ENCODE measurements at regions not wholly inside any gene's neighbourhood (a gene's known extent, or its start where the extent isn't known, plus 50 kb on each side); places are given as distances from the start of the nearest gene placed in this dataset.

- H3K9me3 ChIP-seq (ENCODE audit: control insufficient read depth, low read length): no peaks in the 10 kb centered on the region
- no peaks in the 10 kb centered on the region for H3K4me1 ChIP-seq (ENCODE audit: control insufficient read depth, insufficient read depth, low read length)
- no peak overlapping the region for H3K4me3 ChIP-seq (ENCODE audit: insufficient read depth, low read depth, low read length)
- H3K27me3 ChIP-seq (ENCODE audit: control insufficient read depth, insufficient read depth, low read length, poor library complexity, severe bottlenecking): peaks cover 4% of the 10 kb centered on the region
- no peak overlapping the region for H3K27ac ChIP-seq (ENCODE audit: insufficient read depth, low read depth, low read length, poor library complexity, severe bottlenecking)
- no peaks in the 10 kb centered on the region for H3K36me3 ChIP-seq (ENCODE audit: control insufficient read depth, insufficient read depth, low read length)
Observed at GRCh38 chr5:124796495-124796894, 50.1 kb upstream of the ZNF608 start.

GRCh38 chr5:124797665-124798087 lies 51.2 kb upstream of the ZNF608 start:
- Histone ChIP-seq H3K9me3 (ENCODE audit: control insufficient read depth, low read length) (no peaks in the 10 kb centered on the region), H3K27me3 (ENCODE audit: control insufficient read depth, insufficient read depth, low read length, poor library complexity, severe bottlenecking) (peaks cover 4% of the 10 kb centered on the region), H3K36me3 (ENCODE audit: control insufficient read depth, insufficient read depth, low read length) (no peaks in the 10 kb centered on the region), H3K27ac (ENCODE audit: insufficient read depth, low read depth, low read length, poor library complexity, severe bottlenecking) (no peak overlapping the region), H3K4me1 (ENCODE audit: control insufficient read depth, insufficient read depth, low read length) (no peaks in the 10 kb centered on the region), H3K4me3 (ENCODE audit: insufficient read depth, low read depth, low read length) (no peak overlapping the region)
- WGBS, 2 experiments: 94 to 95% methylated on average over 12 of the region's 12 CpGs

- Histone ChIP-seq H3K27me3 (ENCODE audit: control insufficient read depth, insufficient read depth, low read length, poor library complexity, severe bottlenecking) (peaks cover 4% of the 10 kb centered on the region), H3K36me3 (ENCODE audit: control insufficient read depth, insufficient read depth, low read length) (no peaks in the 10 kb centered on the region), H3K4me1 (ENCODE audit: control insufficient read depth, insufficient read depth, low read length) (no peaks in the 10 kb centered on the region), H3K9me3 (ENCODE audit: control insufficient read depth, low read length) (no peaks in the 10 kb centered on the region), H3K27ac (ENCODE audit: insufficient read depth, low read depth, low read length, poor library complexity, severe bottlenecking) (no peak overlapping the region), H3K4me3 (ENCODE audit: insufficient read depth, low read depth, low read length) (no peak overlapping the region)
- 94 to 98% methylated on average over 3 of the region's 3 CpGs for WGBS, 2 experiments
Observed at GRCh38 chr5:124798890-124799289, 52.5 kb upstream of the ZNF608 start.

- 22 to 31% methylated on average over 2 to 3 of the region's 3 CpGs for WGBS, 2 experiments
- H3K27ac ChIP-seq (ENCODE audit: insufficient read depth, low read depth, low read length, poor library complexity, severe bottlenecking): no peak overlapping the region
- H3K4me3 ChIP-seq (ENCODE audit: insufficient read depth, low read depth, low read length): no peak overlapping the region
- no peaks in the 10 kb centered on the region for H3K27me3 ChIP-seq (ENCODE audit: control insufficient read depth, insufficient read depth, low read length, poor library complexity, severe bottlenecking)
- no peaks in the 10 kb centered on the region for H3K36me3 ChIP-seq (ENCODE audit: control insufficient read depth, insufficient read depth, low read length)
- H3K4me1 ChIP-seq (ENCODE audit: control insufficient read depth, insufficient read depth, low read length): peaks cover 5% of the 10 kb centered on the region
- H3K9me3 ChIP-seq (ENCODE audit: control insufficient read depth, low read length): no peaks in the 10 kb centered on the region
Observed at GRCh38 chr5:124801551-124801950, 55.1 kb upstream of the ZNF608 start.

- H3K27me3 ChIP-seq (ENCODE audit: control insufficient read depth, insufficient read depth, low read length, poor library complexity, severe bottlenecking): no peaks in the 10 kb centered on the region
- H3K4me3 ChIP-seq (ENCODE audit: insufficient read depth, low read depth, low read length): no peak overlapping the region
- 86 to 93% methylated on average over 3 of the region's 3 CpGs for WGBS, 2 experiments
- H3K27ac ChIP-seq (ENCODE audit: insufficient read depth, low read depth, low read length, poor library complexity, severe bottlenecking): no peak overlapping the region
- H3K36me3 ChIP-seq (ENCODE audit: control insufficient read depth, insufficient read depth, low read length): no peaks in the 10 kb centered on the region
- peaks cover 13% of the 10 kb centered on the region for H3K4me1 ChIP-seq (ENCODE audit: control insufficient read depth, insufficient read depth, low read length)
- no peaks in the 10 kb centered on the region for H3K9me3 ChIP-seq (ENCODE audit: control insufficient read depth, low read length)
Observed at GRCh38 chr5:124803617-124804323, 57.3 kb upstream of the ZNF608 start.

- no peak overlapping the region for H3K27ac ChIP-seq (ENCODE audit: insufficient read depth, low read depth, low read length, poor library complexity, severe bottlenecking)
- no peaks in the 10 kb centered on the region for H3K36me3 ChIP-seq (ENCODE audit: control insufficient read depth, insufficient read depth, low read length)
- 85 to 87% methylated on average over 1 of the region's 1 CpG for WGBS, 2 experiments
- no peaks in the 10 kb centered on the region for H3K9me3 ChIP-seq (ENCODE audit: control insufficient read depth, low read length)
- peaks cover 13% of the 10 kb centered on the region for H3K4me1 ChIP-seq (ENCODE audit: control insufficient read depth, insufficient read depth, low read length)
- H3K27me3 ChIP-seq (ENCODE audit: control insufficient read depth, insufficient read depth, low read length, poor library complexity, severe bottlenecking): no peaks in the 10 kb centered on the region
- H3K4me3 ChIP-seq (ENCODE audit: insufficient read depth, low read depth, low read length): no peak overlapping the region
Observed at GRCh38 chr5:124806026-124806372, 59.6 kb upstream of the ZNF608 start.

GRCh38 chr5:124806373-124807077 lies 60.1 kb upstream of the ZNF608 start:
- Histone ChIP-seq H3K27me3 (ENCODE audit: control insufficient read depth, insufficient read depth, low read length, poor library complexity, severe bottlenecking) (no peaks in the 10 kb centered on the region), H3K4me3 (ENCODE audit: insufficient read depth, low read depth, low read length) (no peak overlapping the region), H3K4me1 (ENCODE audit: control insufficient read depth, insufficient read depth, low read length) (peaks cover 13% of the 10 kb centered on the region), H3K9me3 (ENCODE audit: control insufficient read depth, low read length) (no peaks in the 10 kb centered on the region), H3K36me3 (ENCODE audit: control insufficient read depth, insufficient read depth, low read length) (no peaks in the 10 kb centered on the region), H3K27ac (ENCODE audit: insufficient read depth, low read depth, low read length, poor library complexity, severe bottlenecking) (no peak overlapping the region)
- WGBS, 2 experiments: 29 to 41% methylated on average over 11 to 12 of the region's 12 CpGs

- 91 to 92% methylated on average over 21 to 24 of the region's 24 CpGs for WGBS, 2 experiments
- Histone ChIP-seq H3K27ac (ENCODE audit: insufficient read depth, low read depth, low read length, poor library complexity, severe bottlenecking) (no peak overlapping the region), H3K27me3 (ENCODE audit: control insufficient read depth, insufficient read depth, low read length, poor library complexity, severe bottlenecking) (no peaks in the 10 kb centered on the region), H3K9me3 (ENCODE audit: control insufficient read depth, low read length) (no peaks in the 10 kb centered on the region), H3K4me1 (ENCODE audit: control insufficient read depth, insufficient read depth, low read length) (peaks cover 13% of the 10 kb centered on the region), H3K36me3 (ENCODE audit: control insufficient read depth, insufficient read depth, low read length) (no peaks in the 10 kb centered on the region), H3K4me3 (ENCODE audit: insufficient read depth, low read depth, low read length) (no peak overlapping the region)
Observed at GRCh38 chr5:124808842-124809268, 62.4 kb upstream of the ZNF608 start.

- Histone ChIP-seq H3K4me1 (ENCODE audit: control insufficient read depth, insufficient read depth, low read length) (peaks cover 13% of the 10 kb centered on the region), H3K36me3 (ENCODE audit: control insufficient read depth, insufficient read depth, low read length) (no peaks in the 10 kb centered on the region), H3K4me3 (ENCODE audit: insufficient read depth, low read depth, low read length) (no peak overlapping the region), H3K27me3 (ENCODE audit: control insufficient read depth, insufficient read depth, low read length, poor library complexity, severe bottlenecking) (no peaks in the 10 kb centered on the region), H3K27ac (ENCODE audit: insufficient read depth, low read depth, low read length, poor library complexity, severe bottlenecking) (no peak overlapping the region), H3K9me3 (ENCODE audit: control insufficient read depth, low read length) (no peaks in the 10 kb centered on the region)
- WGBS, 2 experiments: 81 to 91% methylated on average over 3 of the region's 3 CpGs
Observed at GRCh38 chr5:124810396-124811006, 64.1 kb upstream of the ZNF608 start.

- H3K4me1 ChIP-seq (ENCODE audit: control insufficient read depth, insufficient read depth, low read length): no peaks in the 10 kb centered on the region
- H3K4me3 ChIP-seq (ENCODE audit: insufficient read depth, low read depth, low read length): no peak overlapping the region
- H3K27me3 ChIP-seq (ENCODE audit: control insufficient read depth, insufficient read depth, low read length, poor library complexity, severe bottlenecking): no peaks in the 10 kb centered on the region
- H3K9me3 ChIP-seq (ENCODE audit: control insufficient read depth, low read length): no peaks in the 10 kb centered on the region
- WGBS, 2 experiments: 94 to 96% methylated on average over 5 of the region's 5 CpGs
- H3K36me3 ChIP-seq (ENCODE audit: control insufficient read depth, insufficient read depth, low read length): no peaks in the 10 kb centered on the region
- H3K27ac ChIP-seq (ENCODE audit: insufficient read depth, low read depth, low read length, poor library complexity, severe bottlenecking): no peak overlapping the region
Observed at GRCh38 chr5:124812771-124813358, 66.4 kb upstream of the ZNF608 start.

All from ectodermal cell (in vitro differentiated cells).